ENCODE measurements at regions not wholly inside any gene's neighbourhood (a gene's known extent, or its start where the extent isn't known, plus 50 kb on each side); places are given as distances from the start of the nearest gene placed in this dataset.

DNA sequence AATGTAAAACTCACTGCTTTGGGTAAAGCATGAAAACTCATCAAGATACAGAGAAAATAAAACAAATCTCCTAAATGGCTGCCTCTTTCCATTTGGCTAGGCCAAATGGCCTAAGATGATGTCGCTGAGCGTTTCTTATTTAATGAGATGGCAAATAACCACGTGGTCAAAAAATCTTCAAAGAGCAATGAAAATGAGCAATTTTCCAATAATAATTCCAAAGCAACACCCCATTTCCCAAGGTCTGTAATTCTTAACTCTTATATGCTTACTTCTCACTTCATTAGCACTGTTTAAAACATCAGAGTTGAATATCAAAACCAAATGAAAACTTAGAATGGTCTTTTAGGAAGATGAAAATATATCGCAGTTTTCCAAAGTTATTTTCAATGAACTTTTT is 222.3 kb upstream of the MID1 start:
- WGBS (ENCODE audit: missing lambda C conversion rate), result 71% methylated on average over 4 of the region's 4 CpGs
- no peak for DNase-seq (ENCODE audit: low read depth in 1 of 2, low spot score in 1 of 2)
- no peak overlapping the region for H3K27ac ChIP-seq

DNA sequence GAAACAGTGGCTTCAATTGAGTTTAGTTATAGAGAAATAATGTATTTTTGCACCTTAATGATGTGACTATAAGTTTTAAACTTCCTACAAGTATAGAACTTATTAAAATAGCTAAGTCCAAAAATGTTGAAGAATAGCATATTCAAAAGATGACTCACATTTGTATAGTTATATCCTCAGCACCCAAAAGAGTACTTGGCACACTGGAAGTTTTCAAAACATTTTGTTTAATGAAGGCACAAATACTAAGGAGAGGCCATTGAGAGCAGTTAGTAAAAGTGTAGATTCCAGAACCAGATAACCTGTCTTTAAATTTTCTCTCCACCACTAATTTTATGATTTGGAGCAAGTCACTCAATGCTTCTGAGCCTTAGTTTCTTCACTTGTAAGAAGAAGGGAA is 226.9 kb upstream of the MID1 start:
- no peak for FAIRE-seq
- H3K9me3 ChIP-seq, result no peaks in the 10 kb centered on the region
- H3K4me1 ChIP-seq, result no peaks in the 10 kb centered on the region
- no peak for ATAC-seq
- H3K4me3 ChIP-seq, result no peak overlapping the region
- no peak overlapping the region for H3K27ac ChIP-seq
- CTCF ChIA-PET, result interaction anchor here (1.1 kb wide), 1 partner anchor 125 kb away, joined by 4 read pairs; no protein-coding TSS in a partner anchor
- no peak overlapping the region for H3K4me2 ChIP-seq
- POLR2A ChIA-PET, result no interaction called here
- TF ChIP-seq NR3C1 (IDR thresholded peaks at IDR 0.05), result no peak
- TF ChIP-seq RARB (CRISPR knock-in tag; IDR thresholded peaks at IDR 0.05), result no peak
- TF ChIP-seq RFX5 (IDR thresholded peaks at IDR 0.05), result no peak
- TF ChIP-seq KDM1A (IDR thresholded peaks at IDR 0.05; ENCODE audit: low read depth), result no peak
- TF ChIP-seq GATA3 (IDR thresholded peaks at IDR 0.05; ENCODE audit: borderline replicate concordance), result no peak
- TF ChIP-seq, protein P1, sequence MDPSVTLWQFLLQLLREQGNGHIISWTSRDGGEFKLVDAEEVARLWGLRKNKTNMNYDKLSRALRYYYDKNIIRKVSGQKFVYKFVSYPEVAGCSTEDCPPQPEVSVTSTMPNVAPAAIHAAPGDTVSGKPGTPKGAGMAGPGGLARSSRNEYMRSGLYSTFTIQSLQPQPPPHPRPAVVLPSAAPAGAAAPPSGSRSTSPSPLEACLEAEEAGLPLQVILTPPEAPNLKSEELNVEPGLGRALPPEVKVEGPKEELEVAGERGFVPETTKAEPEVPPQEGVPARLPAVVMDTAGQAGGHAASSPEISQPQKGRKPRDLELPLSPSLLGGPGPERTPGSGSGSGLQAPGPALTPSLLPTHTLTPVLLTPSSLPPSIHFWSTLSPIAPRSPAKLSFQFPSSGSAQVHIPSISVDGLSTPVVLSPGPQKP (IDR thresholded peaks at IDR 0.05; ENCODE audit: low read depth, low read length), result no peak
- TF ChIP-seq NPAS2 (CRISPR knock-in tag; IDR thresholded peaks at IDR 0.05; ENCODE audit: borderline replicate concordance), result no peak
- TF ChIP-seq CBX2 (IDR thresholded peaks at IDR 0.05; ENCODE audit: borderline replicate concordance, low read depth), result no peak
- no peak for TF ChIP-seq MAFK (IDR thresholded peaks at IDR 0.05; ENCODE audit: partially characterized antibody)
- no peak for TF ChIP-seq PHF8 (IDR thresholded peaks at IDR 0.05; ENCODE audit: borderline replicate concordance, low read depth)
- TF ChIP-seq MAZ (IDR thresholded peaks at IDR 0.05; ENCODE audit: borderline replicate concordance, low read depth, low read length), result no peak
- TF ChIP-seq TFCP2L1 (CRISPR knock-in tag; IDR thresholded peaks at IDR 0.05), result no peak
- no peak for TF ChIP-seq EHF (CRISPR knock-in tag; IDR thresholded peaks at IDR 0.05)
- no peak for TF ChIP-seq BHLHE40 (IDR thresholded peaks at IDR 0.05; ENCODE audit: low read depth, low read length)
- no peak for TF ChIP-seq CHD4 (IDR thresholded peaks at IDR 0.05; ENCODE audit: borderline replicate concordance)
- no peak for TF ChIP-seq FOSL2 (IDR thresholded peaks at IDR 0.05)
- TF ChIP-seq FOSL2 (CRISPR knock-in tag; IDR thresholded peaks at IDR 0.05), result no peak
- TF ChIP-seq ZC3H11A (IDR thresholded peaks at IDR 0.05), result no peak
- DNase-seq (ENCODE audit: low read depth in 1 of 2, low spot score in 1 of 2), result no peak

More for the DNA sequence above, 222.3 kb upstream of the MID1 start:
- no peak overlapping the region for H3K4me3 ChIP-seq
- no peaks in the 10 kb centered on the region for H3K9me3 ChIP-seq
- CTCF ChIA-PET, result no interaction called here
- FAIRE-seq (no peak), ATAC-seq (no peak)
- POLR2A ChIA-PET, result no interaction called here
- TF ChIP-seq, protein P2, sequence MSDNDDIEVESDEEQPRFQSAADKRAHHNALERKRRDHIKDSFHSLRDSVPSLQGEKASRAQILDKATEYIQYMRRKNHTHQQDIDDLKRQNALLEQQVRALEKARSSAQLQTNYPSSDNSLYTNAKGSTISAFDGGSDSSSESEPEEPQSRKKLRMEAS (IDR thresholded peaks at IDR 0.05), result no peak
- TF ChIP-seq MAFK (IDR thresholded peaks at IDR 0.05; ENCODE audit: partially characterized antibody) (no peak), HOXA7 (CRISPR knock-in tag; IDR thresholded peaks at IDR 0.05) (no peak), CBX8 (IDR thresholded peaks at IDR 0.05) (no peak), HOXB5 (CRISPR knock-in tag; IDR thresholded peaks at IDR 0.05) (no peak)
- TF ChIP-seq, protein P3, sequence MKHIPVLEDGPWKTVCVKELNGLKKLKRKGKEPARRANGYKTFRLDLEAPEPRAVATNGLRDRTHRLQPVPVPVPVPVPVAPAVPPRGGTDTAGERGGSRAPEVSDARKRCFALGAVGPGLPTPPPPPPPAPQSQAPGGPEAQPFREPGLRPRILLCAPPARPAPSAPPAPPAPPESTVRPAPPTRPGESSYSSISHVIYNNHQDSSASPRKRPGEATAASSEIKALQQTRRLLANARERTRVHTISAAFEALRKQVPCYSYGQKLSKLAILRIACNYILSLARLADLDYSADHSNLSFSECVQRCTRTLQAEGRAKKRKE (CRISPR knock-in tag; IDR thresholded peaks at IDR 0.05; ENCODE audit: low read depth), result no peak
- no peaks in the 10 kb centered on the region for H3K4me1 ChIP-seq
- no peak overlapping the region for H3K4me2 ChIP-seq

DNA sequence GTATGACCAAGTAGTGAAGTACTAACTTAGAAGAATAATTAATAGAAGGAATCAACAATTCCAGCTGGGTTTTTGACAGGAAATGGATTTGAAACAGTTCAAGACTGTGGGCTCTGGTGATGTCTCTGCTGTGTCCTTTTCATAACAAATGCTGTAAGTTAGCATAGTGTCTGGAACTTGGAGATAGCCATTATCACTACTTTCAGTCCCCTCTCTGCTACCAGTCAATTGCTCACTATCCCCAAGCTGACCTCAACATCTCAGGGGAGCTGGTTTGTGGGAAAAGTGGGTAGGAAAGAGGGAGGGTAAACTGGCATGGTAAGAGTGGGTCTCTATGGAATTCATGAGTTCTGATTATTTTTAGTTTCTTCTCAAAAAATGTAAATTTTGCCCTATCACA is 231.4 kb upstream of the MID1 start:
- ChIA-PET POLR2A (no interaction called here), CTCF (interaction anchor here (1.2 kb wide), 1 partner anchor 16 kb away, joined by 3 read pairs; no protein-coding TSS in a partner anchor)
- Histone ChIP-seq H3K27ac (no peak overlapping the region), H3K4me1 (no peaks in the 10 kb centered on the region), H3K4me3 (no peak overlapping the region), H3K9me3 (no peaks in the 10 kb centered on the region), H3K4me2 (no peak overlapping the region)
- DNase-seq (ENCODE audit: low read depth in 1 of 2, low spot score in 1 of 2) (no peak), ATAC-seq (no peak), FAIRE-seq (peak; percentile 65)
- TF ChIP-seq, protein P3 (CRISPR knock-in tag; IDR thresholded peaks at IDR 0.05; ENCODE audit: low read depth), result no peak
- TF ChIP-seq GATA3 (IDR thresholded peaks at IDR 0.05; ENCODE audit: borderline replicate concordance) (no peak), JUNB (IDR thresholded peaks at IDR 0.05) (no peak), FOSB (CRISPR knock-in tag; IDR thresholded peaks at IDR 0.05) (no peak), SREBF2 (IDR thresholded peaks at IDR 0.05) (no peak)
- TF ChIP-seq, protein P4, sequence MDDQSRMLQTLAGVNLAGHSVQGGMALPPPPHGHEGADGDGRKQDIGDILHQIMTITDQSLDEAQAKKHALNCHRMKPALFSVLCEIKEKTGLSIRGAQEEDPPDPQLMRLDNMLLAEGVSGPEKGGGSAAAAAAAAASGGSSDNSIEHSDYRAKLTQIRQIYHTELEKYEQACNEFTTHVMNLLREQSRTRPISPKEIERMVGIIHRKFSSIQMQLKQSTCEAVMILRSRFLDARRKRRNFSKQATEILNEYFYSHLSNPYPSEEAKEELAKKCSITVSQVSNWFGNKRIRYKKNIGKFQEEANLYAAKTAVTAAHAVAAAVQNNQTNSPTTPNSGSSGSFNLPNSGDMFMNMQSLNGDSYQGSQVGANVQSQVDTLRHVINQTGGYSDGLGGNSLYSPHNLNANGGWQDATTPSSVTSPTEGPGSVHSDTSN (IDR thresholded peaks at IDR 0.05), result no peak
- TF ChIP-seq, protein P5, sequence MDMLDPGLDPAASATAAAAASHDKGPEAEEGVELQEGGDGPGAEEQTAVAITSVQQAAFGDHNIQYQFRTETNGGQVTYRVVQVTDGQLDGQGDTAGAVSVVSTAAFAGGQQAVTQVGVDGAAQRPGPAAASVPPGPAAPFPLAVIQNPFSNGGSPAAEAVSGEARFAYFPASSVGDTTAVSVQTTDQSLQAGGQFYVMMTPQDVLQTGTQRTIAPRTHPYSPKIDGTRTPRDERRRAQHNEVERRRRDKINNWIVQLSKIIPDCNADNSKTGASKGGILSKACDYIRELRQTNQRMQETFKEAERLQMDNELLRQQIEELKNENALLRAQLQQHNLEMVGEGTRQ (IDR thresholded peaks at IDR 0.05), result no peak
